NCI-H2029 (cell line): ENCODE measurements at regions not wholly inside any gene's neighbourhood (a gene's known extent, or its start where the extent isn't known, plus 50 kb on each side); places are given as distances from the start of the nearest gene placed in this dataset.

Experiments used
- DNase-seq: peaks from one replicate; lab custom pipeline; 2025; lab: John Stamatoyannopoulos, UW

- peak; percentile 7 for DNase-seq
These were observed 143.3 kb upstream of the ANKFN1 start for GRCh38 chr17:56009795-56010651.

- no peak for DNase-seq
These were observed 141.7 kb upstream of the ANKFN1 start for GRCh38 chr17:56011406-56012131.

- no peak for DNase-seq
These were observed 135.1 kb upstream of the ANKFN1 start for GRCh38 chr17:56018211-56018610.

GRCh38 chr17:56020369-56020768 is 132.9 kb upstream of the ANKFN1 start:
- DNase-seq, result no peak

- DNase-seq, result no peak
These were observed 131.5 kb upstream of the ANKFN1 start for GRCh38 chr17:56021681-56022190.

- DNase-seq, result no peak
These were observed 129.4 kb upstream of the ANKFN1 start for GRCh38 chr17:56023851-56024250.

- DNase-seq, result no peak
These were observed 126.4 kb upstream of the ANKFN1 start for GRCh38 chr17:56026915-56027314.

- DNase-seq, result no peak
These were observed 124.4 kb upstream of the ANKFN1 start for GRCh38 chr17:56028837-56029236.

GRCh38 chr17:56030009-56030624 is 123.2 kb upstream of the ANKFN1 start:
- peak; percentile 55 for DNase-seq

- DNase-seq, result no peak
These were observed 121.6 kb upstream of the ANKFN1 start for GRCh38 chr17:56031636-56032035.

- DNase-seq, result no peak
These were observed 119.1 kb upstream of the ANKFN1 start for GRCh38 chr17:56034197-56034635.

- no peak for DNase-seq
These were observed 115.1 kb upstream of the ANKFN1 start for GRCh38 chr17:56038131-56038530.

- DNase-seq, result no peak
These were observed 107.4 kb upstream of the ANKFN1 start for GRCh38 chr17:56045872-56046271.

GRCh38 chr17:56047331-56047730 is 105.9 kb upstream of the ANKFN1 start:
- DNase-seq, result peak; percentile 23

GRCh38 chr17:56057869-56058268 is 95.4 kb upstream of the ANKFN1 start:
- DNase-seq, result no peak

- no peak for DNase-seq
These were observed 88.8 kb upstream of the ANKFN1 start for GRCh38 chr17:56064506-56064905.

- no peak for DNase-seq
These were observed 78.8 kb upstream of the ANKFN1 start for GRCh38 chr17:56074361-56074890.

GRCh38 chr17:56076980-56077379 is 76.3 kb upstream of the ANKFN1 start:
- DNase-seq, result no peak

GRCh38 chr17:56083475-56083874 is 69.8 kb upstream of the ANKFN1 start:
- no peak for DNase-seq

GRCh38 chr17:56085576-56086267 is 67.6 kb upstream of the ANKFN1 start:
- no peak for DNase-seq

- DNase-seq, result no peak
These were observed 66.1 kb upstream of the ANKFN1 start for GRCh38 chr17:56087199-56087598.
